ENCODE measurements at regions not wholly inside any gene's neighbourhood (a gene's known extent, or its start where the extent isn't known, plus 50 kb on each side); places are given as distances from the start of the nearest gene placed in this dataset.

DNA sequence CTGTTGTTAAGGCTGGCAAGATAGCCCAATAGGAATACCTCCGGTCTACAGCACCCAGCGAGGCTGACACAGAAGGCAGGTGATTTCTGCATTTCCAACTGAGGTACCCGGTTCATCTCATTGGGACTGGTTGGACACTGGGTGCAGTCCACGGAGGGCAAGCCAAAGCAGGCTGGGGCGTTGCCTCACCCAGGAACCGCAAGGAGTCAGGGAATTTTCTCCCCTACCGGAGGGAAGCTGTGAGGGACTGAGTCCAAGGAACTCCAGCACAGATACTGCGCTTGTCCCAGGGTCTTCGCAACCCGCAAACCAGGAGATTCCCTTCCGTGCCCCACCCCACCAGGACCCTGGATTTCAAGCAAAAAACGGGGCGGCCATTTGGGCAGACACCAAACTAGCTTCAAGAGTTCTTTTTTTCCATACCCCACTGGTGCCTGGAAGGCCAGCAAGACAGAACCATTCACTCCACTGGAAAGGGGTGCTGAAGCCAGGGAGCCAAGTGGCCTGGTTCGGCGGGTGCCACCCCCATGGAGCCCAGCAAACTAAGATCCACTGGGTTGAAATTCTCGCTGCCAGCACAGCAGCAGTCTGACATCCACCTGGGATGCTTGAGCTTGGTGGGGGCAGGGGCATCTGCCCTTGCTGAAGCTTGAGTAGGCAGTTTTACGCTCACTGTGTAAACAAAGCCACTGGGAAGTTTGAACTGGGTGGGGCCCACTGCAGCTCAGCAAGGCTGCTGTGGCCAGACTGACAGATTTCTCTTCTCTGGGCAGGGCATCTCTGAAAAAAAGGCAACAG, 647.2 kb downstream of the BNC2 start:
- 94 to 97% methylated on average over 11 to 17 of the region's 17 CpGs for WGBS, 2 experiments (ENCODE audit: insufficient coverage in 1 of 2, insufficient read length in 1 of 2)
- H3K9me3 Mint-ChIP-seq = no peaks in the 10 kb centered on the region
- no peaks in the 10 kb centered on the region for H3K4me1 ChIP-seq (ENCODE audit: control insufficient read depth, insufficient read depth, low read length)
- no peaks in the 10 kb centered on the region for H3K27me3 ChIP-seq (ENCODE audit: control insufficient read depth, insufficient read depth, low read length, poor library complexity, severe bottlenecking)
- H3K4me1 Mint-ChIP-seq = peaks cover 5% of the 10 kb centered on the region
- H3K27ac Mint-ChIP-seq = no peak overlapping the region
- H3K9ac ChIP-seq (ENCODE audit: extremely low read depth, low read length, poor library complexity, severe bottlenecking) = no peak overlapping the region
- H3K36me3 Mint-ChIP-seq (ENCODE audit: low read depth) = no peaks in the 10 kb centered on the region
- H3K27ac ChIP-seq (ENCODE audit: low read depth, low read length) = no peak overlapping the region
- no peaks in the 10 kb centered on the region for H3K9me3 ChIP-seq (ENCODE audit: control insufficient read depth, low read length)
- H3K27me3 Mint-ChIP-seq (ENCODE audit: insufficient read depth) = peaks cover 3% of the 10 kb centered on the region
- no peak for DNase-seq
- H3K36me3 ChIP-seq (ENCODE audit: control insufficient read depth, insufficient read depth, low read length) = no peaks in the 10 kb centered on the region
- TF ChIP-seq, protein P1, sequence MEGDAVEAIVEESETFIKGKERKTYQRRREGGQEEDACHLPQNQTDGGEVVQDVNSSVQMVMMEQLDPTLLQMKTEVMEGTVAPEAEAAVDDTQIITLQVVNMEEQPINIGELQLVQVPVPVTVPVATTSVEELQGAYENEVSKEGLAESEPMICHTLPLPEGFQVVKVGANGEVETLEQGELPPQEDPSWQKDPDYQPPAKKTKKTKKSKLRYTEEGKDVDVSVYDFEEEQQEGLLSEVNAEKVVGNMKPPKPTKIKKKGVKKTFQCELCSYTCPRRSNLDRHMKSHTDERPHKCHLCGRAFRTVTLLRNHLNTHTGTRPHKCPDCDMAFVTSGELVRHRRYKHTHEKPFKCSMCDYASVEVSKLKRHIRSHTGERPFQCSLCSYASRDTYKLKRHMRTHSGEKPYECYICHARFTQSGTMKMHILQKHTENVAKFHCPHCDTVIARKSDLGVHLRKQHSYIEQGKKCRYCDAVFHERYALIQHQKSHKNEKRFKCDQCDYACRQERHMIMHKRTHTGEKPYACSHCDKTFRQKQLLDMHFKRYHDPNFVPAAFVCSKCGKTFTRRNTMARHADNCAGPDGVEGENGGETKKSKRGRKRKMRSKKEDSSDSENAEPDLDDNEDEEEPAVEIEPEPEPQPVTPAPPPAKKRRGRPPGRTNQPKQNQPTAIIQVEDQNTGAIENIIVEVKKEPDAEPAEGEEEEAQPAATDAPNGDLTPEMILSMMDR (conservative IDR thresholded peaks at IDR 0.05) = no peak
- no peak overlapping the region for H3K4me3 Mint-ChIP-seq
- H3K4me3 ChIP-seq (ENCODE audit: low read length) = no peak overlapping the region

DNA sequence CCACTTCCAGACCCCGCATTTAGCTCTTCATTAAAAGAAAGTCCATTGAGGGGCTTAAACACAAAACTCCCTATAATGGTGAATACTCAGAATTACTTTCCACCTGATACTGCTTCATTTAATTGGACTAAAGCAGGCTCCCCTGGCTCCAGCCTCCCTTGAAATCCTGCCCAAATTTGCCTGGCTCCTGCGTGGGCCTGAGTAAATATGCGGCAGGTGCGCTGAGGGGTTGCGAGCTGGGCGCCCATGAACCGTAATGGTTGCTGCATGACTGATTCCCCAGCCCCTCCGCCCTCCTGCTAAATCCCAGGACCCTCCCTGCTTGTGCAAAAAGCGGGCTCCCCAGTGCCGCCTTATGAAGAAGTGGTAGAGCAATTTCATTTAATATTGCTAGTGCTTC, 639.7 kb downstream of the BNC2 start:
- peaks cover 2% of the 10 kb centered on the region for H3K27me3 Mint-ChIP-seq (ENCODE audit: insufficient read depth)
- Histone ChIP-seq H3K27me3 (ENCODE audit: control insufficient read depth, insufficient read depth, low read length, poor library complexity, severe bottlenecking) (no peaks in the 10 kb centered on the region), H3K9me3 (ENCODE audit: control insufficient read depth, low read length) (no peaks in the 10 kb centered on the region), H3K4me1 (ENCODE audit: control insufficient read depth, insufficient read depth, low read length) (no peaks in the 10 kb centered on the region), H3K9ac (ENCODE audit: extremely low read depth, low read length, poor library complexity, severe bottlenecking) (no peak overlapping the region), H3K36me3 (ENCODE audit: control insufficient read depth, insufficient read depth, low read length) (no peaks in the 10 kb centered on the region), H3K4me3 (ENCODE audit: low read length) (no peak overlapping the region), H3K27ac (ENCODE audit: low read depth, low read length) (no peak overlapping the region)
- no peaks in the 10 kb centered on the region for H3K36me3 Mint-ChIP-seq (ENCODE audit: low read depth)
- TF ChIP-seq, protein P1 (conservative IDR thresholded peaks at IDR 0.05) = no peak
- no peak for DNase-seq
- H3K4me3 Mint-ChIP-seq = no peak overlapping the region
- 91 to 94% methylated on average over 7 to 10 of the region's 10 CpGs for WGBS, 2 experiments (ENCODE audit: insufficient coverage in 1 of 2, insufficient read length in 1 of 2)
- no peak overlapping the region for H3K27ac Mint-ChIP-seq
- H3K9me3 Mint-ChIP-seq = no peaks in the 10 kb centered on the region
- no peaks in the 10 kb centered on the region for H3K4me1 Mint-ChIP-seq

DNA sequence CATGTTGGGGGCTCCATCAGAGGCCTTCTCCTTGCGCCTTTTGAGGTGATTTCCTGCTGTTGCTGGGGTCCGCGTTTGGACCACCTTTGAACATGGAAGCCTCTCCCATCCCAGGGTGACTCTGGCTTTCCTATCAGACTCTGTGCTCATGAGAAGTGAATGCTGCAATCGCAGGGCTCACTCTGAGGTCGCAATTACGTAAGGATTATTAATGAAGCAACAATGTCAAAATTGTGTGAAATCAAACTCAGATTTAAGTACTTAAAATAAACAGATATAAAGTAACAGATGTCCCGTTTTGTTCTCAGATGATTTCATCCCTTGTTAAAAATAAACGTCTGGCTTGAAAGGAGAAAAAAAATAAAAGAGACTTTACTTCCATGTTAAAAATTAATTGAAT, 634.2 kb downstream of the BNC2 start:
- H3K9me3 Mint-ChIP-seq = no peaks in the 10 kb centered on the region
- no peaks in the 10 kb centered on the region for H3K9me3 ChIP-seq (ENCODE audit: control insufficient read depth, low read length)
- H3K27me3 ChIP-seq (ENCODE audit: control insufficient read depth, insufficient read depth, low read length, poor library complexity, severe bottlenecking) = no peaks in the 10 kb centered on the region
- H3K4me3 Mint-ChIP-seq = no peak overlapping the region
- H3K4me1 Mint-ChIP-seq = no peaks in the 10 kb centered on the region
- no peak for DNase-seq
- H3K4me1 ChIP-seq (ENCODE audit: control insufficient read depth, insufficient read depth, low read length) = no peaks in the 10 kb centered on the region
- H3K27me3 Mint-ChIP-seq (ENCODE audit: insufficient read depth) = no peaks in the 10 kb centered on the region
- no peaks in the 10 kb centered on the region for H3K36me3 ChIP-seq (ENCODE audit: control insufficient read depth, insufficient read depth, low read length)
- H3K9ac ChIP-seq (ENCODE audit: extremely low read depth, low read length, poor library complexity, severe bottlenecking) = no peak overlapping the region
- no peak overlapping the region for H3K27ac Mint-ChIP-seq
- H3K27ac ChIP-seq (ENCODE audit: low read depth, low read length) = no peak overlapping the region
- H3K36me3 Mint-ChIP-seq (ENCODE audit: low read depth) = no peaks in the 10 kb centered on the region
- 93 to 100% methylated on average over 6 to 8 of the region's 8 CpGs for WGBS, 2 experiments (ENCODE audit: insufficient coverage in 1 of 2, insufficient read length in 1 of 2)
- TF ChIP-seq, protein P1 (conservative IDR thresholded peaks at IDR 0.05) = no peak
- H3K4me3 ChIP-seq (ENCODE audit: low read length) = no peak overlapping the region
